CD4-positive, alpha-beta T cell treated with Interferon alpha-2 for 1 hour (primary cell): ENCODE measurements at regions not wholly inside any gene's neighbourhood (a gene's known extent, or its start where the extent isn't known, plus 50 kb on each side); places are given as distances from the start of the nearest gene placed in this dataset.

Experiments
- DNase-seq, 2 donors: peaks; one replicate each; pipeline ENCODE4 v3.0.0-alpha.2; 2020 to 2022

DNA sequence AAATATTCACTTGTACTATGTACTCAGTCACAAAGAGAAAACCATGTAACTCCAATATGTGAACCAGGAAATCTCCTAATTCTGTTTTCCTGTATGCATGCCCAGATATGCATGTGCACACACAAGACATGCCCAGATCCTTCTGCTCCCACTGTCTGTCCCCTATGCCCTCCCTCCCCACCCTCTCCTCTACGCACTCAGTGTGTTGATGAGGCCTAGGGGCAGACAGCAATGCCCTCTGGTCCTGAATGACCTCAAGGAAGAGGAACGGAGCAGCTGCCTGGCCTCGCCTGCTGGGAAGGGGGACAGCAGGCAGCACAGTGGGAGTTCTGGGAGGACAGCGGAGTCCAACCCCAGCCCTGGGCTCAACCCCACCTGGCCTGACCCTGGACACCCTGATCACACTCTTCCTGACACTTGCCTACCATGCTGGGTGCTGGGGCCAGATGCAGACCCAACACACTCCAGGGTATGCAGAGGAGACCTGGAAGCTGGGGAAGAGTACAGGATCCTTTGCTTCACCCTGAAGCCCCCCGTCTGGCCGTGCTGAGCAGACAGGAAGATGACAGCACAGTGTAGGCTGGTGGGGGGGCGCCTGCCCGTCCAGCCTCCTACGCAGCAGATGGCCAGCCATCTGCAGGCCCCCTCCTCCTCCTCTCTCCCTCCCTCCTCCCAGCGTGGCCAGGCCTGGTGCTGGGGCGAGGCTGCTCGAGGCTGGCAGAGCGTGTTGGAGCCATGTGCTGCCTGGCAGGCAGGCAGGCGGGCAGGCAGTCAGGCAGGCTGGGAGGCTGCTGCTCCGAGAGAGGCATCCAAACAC lies 106.6 kb upstream of the NCOR2 start:
- DNase-seq, result no peak

- DNase-seq, result peak in 1 of 2 donors; percentile 48
Observed at GRCh38 chr12:124669271-124669721, 101.9 kb upstream of the NCOR2 start.

GRCh38 chr12:124668602-124669001 lies 101.2 kb upstream of the NCOR2 start:
- DNase-seq, result no peak

DNA sequence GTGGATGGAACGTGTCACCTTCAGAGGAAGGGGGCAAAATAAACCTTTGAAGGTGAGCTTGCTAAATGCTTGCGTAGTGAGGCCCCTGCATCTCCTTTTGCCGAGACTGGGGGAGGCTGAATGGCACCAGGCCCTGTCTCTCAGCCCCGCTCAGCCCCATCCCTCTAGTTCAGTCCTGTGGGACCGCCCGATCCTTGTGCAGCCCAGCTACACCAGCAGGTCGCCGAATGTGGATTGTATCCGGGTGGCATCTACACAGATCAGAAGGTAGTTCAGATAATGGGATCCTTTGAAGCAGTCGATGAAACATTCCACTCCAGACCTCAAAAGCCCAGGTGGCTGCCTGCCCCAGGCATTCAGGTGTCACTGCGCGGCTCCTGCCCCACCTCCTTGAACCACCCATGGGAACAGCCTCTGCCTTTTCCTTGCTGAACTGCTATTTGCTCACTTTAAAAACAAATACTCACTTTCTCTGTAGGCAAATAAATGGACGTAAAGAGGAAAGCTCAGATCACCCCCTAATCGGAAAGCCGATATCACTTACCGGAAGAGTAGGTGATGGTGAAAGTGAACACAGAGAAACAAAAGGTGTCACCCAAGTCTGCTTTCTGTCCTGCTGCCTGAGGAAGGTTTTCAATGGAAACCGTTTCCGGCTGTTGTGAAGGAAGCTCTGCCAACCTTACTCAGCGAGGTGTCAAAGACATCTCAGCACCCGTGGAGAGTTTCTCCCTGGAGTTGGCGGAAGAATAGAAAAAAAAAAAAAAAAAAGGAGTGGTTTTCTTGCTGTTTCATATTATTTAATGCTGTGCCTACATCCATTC lies 100.3 kb upstream of the NCOR2 start:
- DNase-seq, result no peak

- DNase-seq, result no peak
Observed at GRCh38 chr12:124666722-124667259, 99.4 kb upstream of the NCOR2 start.

DNA sequence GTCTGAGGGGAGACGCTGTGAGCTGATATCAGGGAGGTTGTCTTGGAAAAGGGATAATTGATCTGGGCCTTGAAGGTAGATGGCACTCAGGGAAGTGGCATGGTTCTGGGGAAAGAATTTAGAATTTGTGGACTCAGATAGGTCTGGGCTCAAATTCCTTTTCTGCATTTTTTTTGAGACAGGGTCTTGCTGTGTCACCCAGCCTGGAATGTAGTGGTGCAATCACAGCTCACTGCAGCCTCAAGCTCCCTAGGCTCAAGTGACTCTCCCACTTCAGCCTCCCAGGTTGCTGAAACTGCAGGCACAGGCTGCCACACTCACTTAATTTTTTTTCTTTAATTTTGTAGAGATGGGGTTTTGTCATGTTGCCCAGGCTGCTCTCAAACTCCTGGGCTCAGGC lies 98.1 kb upstream of the NCOR2 start:
- DNase-seq, result no peak

GRCh38 chr12:124664395-124665111 lies 97.1 kb upstream of the NCOR2 start:
- DNase-seq, result no peak

DNA sequence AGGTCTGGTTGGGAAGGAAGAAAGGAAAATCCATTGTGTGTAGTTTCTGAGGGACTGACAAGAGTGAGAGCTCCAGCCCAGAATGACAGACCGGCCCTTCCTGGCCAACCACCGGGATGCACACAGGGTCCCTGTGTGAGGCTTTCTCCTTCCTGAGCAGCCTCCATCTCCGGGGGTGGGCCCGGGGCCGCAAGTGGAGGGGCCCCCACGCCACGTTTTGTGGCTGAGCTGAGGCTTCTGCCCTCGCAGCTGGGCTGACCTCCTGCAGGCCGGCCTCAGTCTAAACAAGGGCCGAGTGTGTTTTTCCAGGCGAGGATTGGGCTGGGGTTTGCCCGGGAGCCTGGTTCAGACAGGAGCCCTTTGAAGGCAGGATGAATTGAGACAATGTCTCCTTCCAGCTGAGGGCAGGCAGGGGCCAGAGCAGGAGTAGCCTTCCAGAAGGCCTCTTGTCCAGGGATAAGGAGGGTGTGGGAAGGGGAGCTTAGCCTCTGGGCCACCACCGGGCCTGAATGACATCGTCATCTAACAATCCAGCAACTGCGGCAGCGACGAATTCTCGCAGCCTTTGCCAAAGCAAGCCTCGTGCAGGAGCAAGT lies 96.5 kb upstream of the NCOR2 start:
- no peak for DNase-seq

- no peak for DNase-seq
Observed at GRCh38 chr12:124663206-124663605, 95.8 kb upstream of the NCOR2 start.

GRCh38 chr12:124661341-124661740 lies 93.9 kb upstream of the NCOR2 start:
- DNase-seq, result no peak

DNA sequence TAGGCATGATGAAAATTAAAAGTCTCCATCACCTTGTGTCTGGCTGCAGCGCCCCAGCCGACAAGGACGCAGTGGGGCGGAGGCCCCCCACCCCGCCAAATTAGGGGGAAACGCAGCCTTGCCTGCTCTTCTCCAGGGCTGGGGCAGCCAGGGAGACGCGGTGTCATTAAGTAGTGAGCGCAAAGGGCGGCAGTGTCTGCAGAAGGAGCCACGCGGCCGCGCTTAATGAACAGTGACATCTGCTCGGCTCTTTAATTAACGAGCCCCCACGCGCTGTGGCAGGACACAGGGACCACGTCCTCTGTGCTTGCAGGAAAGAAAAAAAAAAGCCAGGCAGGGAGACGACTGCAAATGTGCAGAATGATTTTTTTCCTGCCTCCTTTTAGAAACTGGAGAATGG lies 93.4 kb upstream of the NCOR2 start:
- DNase-seq, result no peak

DNA sequence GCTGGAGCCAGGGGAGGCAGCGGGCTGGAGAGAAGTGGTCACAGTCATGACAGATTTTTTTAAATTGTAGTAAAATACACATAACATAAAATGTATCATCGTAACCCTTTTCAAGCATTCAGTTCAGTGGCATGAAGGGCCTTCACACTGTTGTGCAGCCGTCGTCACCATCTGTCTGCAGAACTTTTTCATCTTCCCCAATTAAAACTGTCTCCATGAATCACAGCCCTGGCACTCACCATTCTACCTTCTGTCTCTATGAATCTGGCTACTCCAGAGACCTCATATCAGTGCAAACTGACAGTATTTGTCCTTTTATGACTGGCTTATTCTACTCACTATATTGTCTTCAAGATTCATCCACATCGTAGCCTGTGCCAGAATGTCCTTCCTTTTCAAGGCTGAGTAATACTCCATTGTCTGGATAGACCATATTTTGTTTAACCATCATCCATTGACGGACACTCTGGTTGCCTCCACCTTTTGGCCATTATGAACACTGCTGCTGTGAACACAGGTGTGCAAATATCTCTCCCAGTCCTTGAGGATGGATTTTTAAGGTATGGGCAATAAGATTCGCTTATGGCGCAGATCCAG lies 91.5 kb upstream of the NCOR2 start:
- DNase-seq, result no peak

DNA sequence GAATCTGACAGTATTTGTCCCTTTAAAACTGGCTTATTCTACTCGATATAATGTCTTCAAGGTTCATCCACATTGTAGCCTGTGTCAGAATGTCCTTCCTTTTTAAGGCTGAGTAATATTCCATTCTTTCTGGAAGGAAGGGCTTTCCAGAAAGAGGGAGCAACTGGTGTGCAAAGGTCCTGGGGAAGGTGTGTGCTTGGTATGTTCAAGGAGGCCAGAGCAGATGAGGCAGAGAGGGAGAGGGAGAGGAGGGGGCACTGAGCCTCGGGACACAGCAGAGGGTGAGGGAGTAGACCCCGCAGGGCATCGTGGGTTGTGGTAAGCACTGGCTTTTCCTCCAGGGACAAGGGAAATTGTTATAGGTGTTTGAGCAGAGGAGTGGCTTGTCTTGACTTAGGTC lies 90.9 kb upstream of the NCOR2 start:
- DNase-seq, result no peak

DNA sequence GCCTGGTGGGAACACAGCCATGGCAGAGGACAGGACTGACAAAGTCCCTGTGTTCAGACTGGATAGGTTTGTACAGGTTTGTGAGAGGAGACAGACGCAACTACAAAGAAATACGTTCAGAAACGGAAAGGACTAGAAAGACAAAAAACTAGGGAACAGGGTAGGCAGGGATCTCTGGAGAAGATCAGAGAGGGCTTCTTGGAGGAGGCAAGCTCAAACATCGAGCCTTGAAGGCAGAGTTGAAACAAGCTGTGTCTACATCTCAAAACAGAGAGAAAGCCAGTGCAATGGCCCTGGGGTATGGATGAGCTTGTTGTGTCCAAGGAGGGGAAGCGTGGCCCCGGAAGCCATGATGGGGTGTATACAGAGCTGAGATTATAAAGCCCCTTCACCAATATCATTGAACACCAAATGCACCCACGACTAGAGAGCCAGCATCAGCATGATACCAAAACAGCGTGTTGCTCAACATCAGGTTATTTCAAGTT lies 89.6 kb upstream of the NCOR2 start:
- DNase-seq, result no peak

DNA sequence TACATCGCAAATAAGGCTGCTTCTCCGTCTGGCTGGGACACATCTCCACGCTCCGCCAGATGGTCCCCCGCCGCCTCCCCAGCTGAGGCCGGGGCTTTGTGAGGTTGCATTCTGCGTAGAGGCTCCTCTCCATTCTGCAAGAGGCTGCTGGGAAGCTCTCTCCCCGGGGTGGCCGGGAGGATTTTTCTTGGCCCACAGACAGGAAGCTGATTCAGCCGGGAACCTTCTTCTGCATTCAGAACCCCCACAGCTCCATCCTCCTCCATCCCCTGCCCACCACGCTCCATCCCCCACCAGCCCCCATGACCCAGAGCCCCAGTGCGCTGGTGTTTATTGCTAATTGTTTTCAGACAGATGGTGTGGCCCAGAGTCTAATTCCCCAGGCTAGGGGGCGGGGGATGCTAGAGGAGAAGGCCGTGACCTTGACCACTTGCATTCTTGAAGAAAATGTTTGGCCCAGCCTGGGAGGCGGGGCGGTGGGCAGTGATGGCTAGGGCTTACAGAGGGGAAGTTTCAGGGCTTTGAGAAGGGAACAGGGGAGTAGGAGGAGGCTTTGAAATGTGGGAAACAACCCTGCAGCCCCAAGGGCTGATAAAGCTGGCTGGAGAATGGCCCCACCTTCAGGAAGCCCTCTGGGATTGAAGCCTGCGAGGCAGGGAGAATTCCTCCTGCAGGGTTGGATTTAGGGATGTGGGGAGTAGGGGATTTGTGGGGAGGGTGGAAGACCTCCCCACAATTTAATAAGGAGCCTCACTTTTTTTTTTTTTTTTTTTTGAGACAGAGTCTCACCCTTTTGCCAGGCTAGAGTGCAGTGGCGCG lies 88.5 kb upstream of the NCOR2 start:
- DNase-seq, result peak in 1 of 2 donors; percentile 18

- no peak for DNase-seq
Observed at GRCh38 chr12:124655048-124655697, 87.8 kb upstream of the NCOR2 start.

DNA sequence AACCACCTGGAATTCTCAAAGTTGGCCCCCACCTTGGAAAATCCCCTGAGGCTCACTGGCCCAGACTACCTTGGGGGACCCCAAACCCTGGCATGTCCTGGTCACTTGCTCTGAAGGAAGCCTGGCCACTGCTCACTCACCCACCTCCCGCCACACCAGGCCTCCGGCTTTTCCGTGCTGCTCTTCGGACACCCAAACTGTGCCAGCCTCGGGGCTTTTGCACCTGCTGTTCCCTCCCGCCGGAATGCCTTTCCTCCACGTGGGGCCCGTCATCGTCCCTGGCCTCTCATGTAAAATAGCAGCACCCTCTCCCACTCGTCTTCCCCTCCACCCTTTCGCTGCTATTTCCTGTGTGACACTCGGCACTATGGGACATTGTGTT lies 87.2 kb upstream of the NCOR2 start:
- no peak for DNase-seq

DNA sequence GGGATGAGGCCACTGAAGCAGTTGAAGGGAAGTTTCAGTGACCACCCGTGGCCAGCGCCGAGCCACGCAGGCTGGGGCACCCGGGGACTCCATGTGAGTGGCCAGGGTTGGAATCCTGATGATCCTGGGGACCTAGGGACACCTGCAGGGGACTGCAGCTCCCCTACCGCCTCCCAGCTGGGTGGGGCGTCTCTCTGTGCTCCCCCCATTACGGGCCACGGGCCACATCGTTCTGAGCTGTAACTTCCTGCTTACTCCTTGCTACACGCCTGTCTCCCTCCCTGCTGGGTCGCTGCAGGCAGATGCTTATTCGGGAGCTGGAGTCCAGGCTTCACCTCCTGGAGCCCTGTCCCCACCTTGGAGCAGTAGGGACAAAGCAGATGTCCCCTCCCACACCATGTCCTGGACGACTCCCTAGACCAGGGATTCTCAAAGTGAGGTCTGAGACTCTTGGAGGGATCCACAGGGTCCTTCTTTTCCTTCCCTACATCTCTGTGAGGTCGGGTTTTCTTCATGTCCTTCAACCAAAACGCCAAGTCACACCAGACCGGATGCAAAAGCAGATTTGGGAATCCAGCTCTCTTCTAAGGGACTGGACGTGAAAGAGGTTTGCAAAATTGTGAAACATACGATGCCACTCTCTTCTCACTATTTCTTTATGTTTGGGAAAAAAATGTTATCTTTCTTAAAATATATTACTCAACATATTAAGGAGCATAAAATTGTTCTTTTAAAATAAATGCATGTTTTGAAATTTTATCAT lies 85.9 kb upstream of the NCOR2 start:
- DNase-seq, result no peak

DNA sequence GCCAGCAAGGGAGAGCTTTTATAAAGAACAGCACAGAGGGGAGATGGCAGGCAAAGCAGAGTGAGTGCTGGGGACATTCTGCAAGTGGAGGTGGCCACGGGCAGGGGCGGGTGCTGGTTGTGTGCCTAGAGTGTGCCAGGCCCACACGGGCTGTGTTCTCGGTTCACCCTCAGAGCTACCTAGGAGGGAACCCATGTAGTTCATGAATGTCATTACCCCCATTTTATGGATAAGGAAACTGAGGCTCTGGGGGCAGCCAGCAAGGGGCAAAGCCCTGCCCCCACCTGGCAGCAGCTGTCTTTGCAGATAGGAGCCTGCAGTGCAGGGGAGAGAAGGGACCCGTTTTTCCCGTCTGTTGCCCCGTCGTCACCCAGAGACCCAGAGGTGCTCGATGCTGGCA lies 85.2 kb upstream of the NCOR2 start:
- DNase-seq, result no peak
